Ammon's horn (tissue), 1 donor: ENCODE measurements at regions not wholly inside any gene's neighbourhood (a gene's known extent, or its start where the extent isn't known, plus 50 kb on each side); places are given as distances from the start of the nearest gene placed in this dataset.

Source experiments
- DNase-seq: peaks from one replicate; pipeline ENCODE4 v3.0.0-alpha.2; 2016; ENCODE audit warnings: low spot score

DNA sequence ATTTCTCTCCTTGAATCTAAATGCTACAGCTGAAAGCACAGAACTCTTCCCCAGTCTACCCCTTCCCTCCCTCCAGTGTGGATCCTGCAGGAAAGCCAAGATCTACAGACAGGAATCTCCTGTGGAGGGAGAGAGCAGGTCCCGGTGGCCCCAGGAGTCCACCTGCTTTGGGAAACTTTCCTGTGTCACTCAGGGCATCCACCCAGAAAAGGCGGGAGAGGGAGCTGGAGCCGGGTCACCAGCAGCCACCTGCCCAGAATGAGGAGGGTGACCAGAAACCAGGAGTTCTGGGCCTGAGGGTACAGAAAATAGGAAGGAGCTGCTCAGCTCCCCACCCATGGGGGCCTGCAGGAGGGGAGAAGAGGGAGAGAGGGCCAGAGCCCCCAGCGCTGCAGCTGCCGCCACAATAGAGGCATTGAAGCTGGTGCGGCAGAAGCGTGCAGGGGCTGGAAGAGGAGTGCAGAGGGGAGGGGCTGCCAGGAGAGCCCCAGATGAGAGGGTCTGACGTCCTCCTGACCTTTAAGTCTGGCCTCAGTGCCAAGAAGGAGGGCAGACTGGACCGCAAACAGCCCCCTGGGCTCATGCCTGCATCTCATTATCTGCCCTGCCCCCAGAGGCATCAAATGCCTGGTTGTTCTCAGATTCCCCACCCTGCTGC, 56.3 kb upstream of the TMEM72 start:
- peak; percentile 62 for DNase-seq

DNA sequence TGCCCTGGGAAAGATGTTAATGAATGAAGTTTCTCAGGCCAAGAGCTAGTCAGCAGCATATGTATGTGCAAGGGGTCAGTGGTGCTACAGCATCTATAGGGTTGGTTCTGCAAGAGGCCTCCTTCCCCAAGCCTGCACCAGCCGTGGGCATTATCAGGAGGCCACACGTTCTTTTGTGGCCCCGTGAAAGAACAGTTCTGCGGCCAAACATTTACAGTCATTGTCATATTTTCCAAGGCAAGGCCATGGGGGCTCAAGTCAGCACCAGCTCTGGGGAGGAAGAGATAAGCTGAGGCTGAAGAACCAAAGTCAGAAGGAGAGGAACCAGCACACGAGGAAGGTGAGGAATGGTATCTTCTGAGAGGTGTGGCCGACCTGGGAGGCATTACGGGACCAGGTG, 54.4 kb upstream of the TMEM72 start:
- DNase-seq: no peak

DNA sequence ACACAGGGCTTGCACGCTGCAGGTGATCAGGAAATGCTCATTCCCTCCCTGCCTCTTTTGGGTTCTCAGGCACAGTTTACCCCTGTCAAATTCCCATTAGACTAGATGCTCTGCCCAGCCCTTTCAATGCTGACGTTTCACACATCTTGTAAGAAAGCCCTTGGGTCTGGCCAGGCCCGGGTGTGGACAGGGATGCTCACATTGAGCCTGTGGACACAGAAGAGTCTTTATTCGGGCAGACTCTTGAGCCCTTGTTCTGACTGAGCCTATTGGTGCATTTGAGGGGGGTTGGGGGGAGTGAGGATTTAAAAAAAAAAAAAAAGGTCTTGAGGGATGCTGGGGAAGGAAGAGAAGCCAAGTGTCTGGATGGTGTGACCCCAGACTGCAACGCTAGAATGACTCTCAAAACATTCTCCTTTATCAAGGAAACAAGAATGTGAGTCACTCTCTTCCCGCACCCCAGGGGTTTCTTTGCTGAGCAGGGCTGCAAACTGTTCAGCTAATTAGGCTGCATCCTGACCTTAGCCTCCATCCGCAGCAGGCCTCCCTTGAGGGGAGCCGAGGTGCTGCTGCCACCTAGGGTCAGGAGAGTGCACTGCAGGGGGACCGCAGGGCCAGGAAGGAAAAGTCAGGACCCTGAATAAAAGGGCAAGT, 53.6 kb upstream of the TMEM72 start:
- DNase-seq: peak; percentile 62

DNA sequence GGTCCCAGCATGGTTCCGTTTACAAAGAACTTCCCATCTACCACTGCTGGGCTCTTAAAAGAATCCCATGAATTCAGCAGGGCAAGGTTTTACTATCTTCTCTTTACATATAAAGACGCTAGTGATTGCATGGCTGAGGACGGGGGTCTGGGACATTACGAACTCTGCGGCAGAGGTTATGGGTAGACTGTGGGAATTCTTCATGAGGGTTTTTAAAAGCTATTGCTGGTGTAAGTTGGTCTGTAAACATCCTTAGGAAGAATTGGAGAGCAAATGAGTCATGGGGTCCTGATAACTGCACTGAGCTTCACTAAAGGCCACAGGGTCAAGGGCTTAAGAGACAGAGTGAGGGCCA, 53.1 kb upstream of the TMEM72 start:
- no peak for DNase-seq

DNA sequence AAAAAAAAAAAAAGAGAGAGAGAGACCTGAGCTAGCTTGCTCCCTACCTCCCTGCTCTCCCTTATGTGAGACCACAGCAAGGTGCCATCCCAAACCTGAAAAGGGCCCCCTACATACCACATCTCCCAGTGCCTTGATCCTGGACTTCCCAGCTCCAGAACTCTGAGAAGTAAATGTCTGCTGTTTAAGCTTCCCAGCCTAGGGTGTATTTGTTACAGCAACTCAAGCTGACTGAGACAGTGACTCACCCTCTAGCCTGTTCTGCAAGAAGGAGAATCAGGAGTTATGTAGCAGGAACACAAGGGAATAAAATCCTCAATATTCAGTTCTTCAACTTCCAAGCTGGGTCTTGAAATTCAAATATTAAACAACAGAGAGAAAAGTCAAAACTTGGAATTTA, 52.1 kb upstream of the TMEM72 start:
- DNase-seq: no peak

DNA sequence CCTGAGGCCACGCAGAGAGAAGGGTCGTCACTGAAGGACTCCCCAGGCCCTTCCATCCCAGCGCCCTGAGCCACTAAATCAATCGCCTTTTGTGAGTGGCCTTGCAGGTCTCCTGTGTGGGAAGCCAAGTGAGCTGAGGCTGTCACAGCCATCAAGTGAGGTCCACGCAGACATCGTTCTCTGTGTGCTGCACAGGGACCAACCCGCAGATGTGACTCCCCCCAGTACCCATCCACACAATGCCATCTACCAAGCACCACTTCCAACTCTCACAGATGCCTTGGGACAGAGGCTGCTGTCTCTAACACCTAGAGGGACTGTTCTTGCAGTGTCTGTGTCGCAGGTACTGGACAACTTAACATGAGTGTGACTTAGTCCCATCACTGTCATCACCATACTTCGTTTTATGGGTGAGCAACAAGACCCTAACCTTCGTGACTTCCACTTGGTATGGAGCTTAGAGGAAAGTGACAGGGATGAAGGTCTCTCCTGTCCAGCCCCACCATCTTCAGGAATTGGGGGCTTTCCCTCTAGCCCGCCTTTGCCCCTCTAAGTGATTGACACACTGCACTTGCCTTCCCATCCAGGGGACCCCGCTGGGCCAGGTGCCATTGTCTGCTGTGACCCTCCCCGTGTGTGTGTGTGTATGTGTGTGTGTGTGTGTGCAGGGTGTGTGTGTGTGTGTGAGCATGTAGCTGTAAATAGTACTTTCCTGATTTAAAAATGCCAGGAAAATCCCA, 51.4 kb upstream of the TMEM72 start:
- DNase-seq: no peak

DNA sequence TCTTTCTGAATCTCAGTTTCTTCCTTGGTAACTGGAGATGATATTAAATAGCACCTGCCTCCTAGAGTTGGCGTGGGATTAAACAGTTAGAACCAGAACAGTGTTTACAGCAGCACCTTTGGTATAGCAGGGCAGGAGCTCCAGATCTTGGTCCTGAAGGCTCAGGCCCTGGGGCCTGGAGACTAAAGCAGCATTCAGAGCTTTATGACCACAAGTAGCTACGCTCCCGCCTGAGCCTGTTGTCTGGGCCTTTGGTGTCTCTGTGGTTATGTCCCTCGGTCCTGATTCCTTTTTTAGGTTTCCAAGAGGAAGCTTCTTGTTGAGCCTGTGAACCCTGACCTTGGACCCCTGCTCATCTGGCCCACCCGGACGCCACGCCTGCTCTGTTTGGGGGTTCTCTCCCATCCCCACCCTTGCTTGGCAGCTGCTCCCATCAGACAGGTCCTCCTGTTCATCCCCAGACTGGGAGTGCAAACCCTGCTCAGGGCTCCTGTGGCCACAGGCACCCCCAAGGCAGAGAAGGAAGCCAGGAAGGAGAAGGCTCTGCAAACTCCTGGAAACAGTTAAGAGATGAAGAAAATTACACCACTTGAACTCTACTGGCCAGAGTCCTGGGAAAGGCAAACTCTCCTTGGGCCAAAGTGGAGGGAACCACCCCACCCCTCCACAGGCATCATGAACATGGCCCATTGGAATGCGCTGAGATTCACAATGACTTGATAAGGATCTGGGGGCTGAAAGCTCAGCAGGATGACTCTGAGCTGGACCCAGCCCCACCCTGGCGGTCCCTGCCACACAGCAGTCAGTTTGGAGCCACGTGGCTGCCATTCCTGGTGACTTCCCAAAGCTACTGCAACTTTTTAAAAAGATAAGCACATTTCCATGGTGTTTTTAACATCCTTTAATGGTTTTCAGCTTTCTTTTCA, 50.1 kb upstream of the TMEM72 start:
- DNase-seq: no peak
